ENCODE measurements at regions not wholly inside any gene's neighbourhood (a gene's known extent, or its start where the extent isn't known, plus 50 kb on each side); places are given as distances from the start of the nearest gene placed in this dataset.

DNA sequence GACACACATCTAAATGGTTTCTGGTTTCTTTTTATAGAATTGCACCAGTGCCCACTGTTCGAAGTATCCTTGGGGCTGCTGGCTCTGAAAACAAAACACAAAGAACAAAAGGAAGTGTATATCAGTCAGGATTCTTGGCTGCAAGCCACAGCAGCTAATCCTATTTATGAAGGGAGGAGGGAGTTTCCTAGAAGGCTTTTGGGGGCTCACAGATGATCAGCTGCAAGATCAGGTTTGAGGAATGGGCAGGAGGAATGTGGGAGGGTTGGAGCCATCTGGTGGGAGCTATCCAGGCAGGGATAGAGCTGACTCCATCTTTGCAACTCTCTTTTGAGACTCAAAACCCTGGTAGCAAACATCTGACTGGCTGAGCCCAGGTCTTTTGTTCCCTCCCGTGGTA lies 118.3 kb upstream of the EEF2KMT start (continued):
- TF ChIP-seq ZNF446 (CRISPR knock-in tag; IDR thresholded peaks at IDR 0.05), result no peak

DNA sequence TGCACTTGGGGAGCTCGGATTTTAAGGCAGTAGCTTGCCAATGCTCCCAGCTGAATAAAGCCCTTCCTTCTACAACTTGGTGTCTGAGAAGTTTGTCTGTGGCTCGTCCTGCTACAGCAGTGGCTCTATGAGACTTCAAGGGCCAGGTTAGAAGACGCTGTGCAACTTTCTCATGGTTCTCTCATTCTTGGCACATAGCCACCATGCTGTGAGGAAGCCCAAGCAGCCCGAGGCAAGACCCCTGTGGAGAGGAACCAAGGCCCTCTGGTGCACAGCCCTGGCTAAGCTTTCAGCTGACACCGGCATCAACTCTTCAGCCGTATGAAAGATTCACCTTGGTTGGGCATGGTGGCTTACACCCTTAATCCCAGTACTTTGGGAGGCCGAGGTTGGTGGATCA lies 116.9 kb upstream of the EEF2KMT start:
- intact Hi-C loops (cut with micrococcal nuclease; ENCODE audit: unreplicated experiment), result no loop called here
- Histone ChIP-seq H3K9me3 (ENCODE audit: low read length) (no peaks in the 10 kb centered on the region), H3K36me3 (replicated peaks in 1 of 2; ENCODE audit: control insufficient read depth in 1 of 2, insufficient read depth in 2 of 2, low read length in 2 of 2) (no peaks in the 10 kb centered on the region), H3K4me1 (ENCODE audit: insufficient read depth, low read length) (no peaks in the 10 kb centered on the region), H3K4me3 (replicated peaks in 1 of 3; ENCODE audit: insufficient read depth in 1 of 3, low read depth in 2 of 3, low read length in 3 of 3) (no peak overlapping the region), H3K79me2 (ENCODE audit: insufficient read depth, low read length) (no peaks in the 10 kb centered on the region), H3K27ac (ENCODE audit: extremely low read length, insufficient read depth, low read length) (no peak overlapping the region), H4K20me1 (ENCODE audit: insufficient read depth, low read length) (no peaks in the 10 kb centered on the region), H3K4me2 (ENCODE audit: low read depth, low read length) (no peak overlapping the region), H3K27me3 (ENCODE audit: control insufficient read depth in 1 of 2, insufficient read depth in 2 of 2, low read length in 2 of 2) (no peaks in the 10 kb centered on the region), H2AFZ (ENCODE audit: low read length) (no peak overlapping the region), H3K9ac (ENCODE audit: insufficient read depth, low read depth, low read length) (no peak overlapping the region)
- 43% methylated on average over 7 of the region's 7 CpGs for WGBS (ENCODE audit: low lambda C conversion rate)
- FAIRE-seq, result no peak
- no peak for ATAC-seq
- DNase-seq (ENCODE audit: low spot score), result no peak
- no TSS peak for BruUV-seq (replicated peaks)
- in situ Hi-C loops (cut with HindIII; ENCODE audit: extremely low pct_ligation_motif_present, low pct_unique_long_range_greater_than_20kb), result no loop called here
- CTCF ChIA-PET (ENCODE audit: low intra/inter-chr PET ratio, low total read pairs), result no interaction called here
- POLR2A ChIA-PET, result no interaction called here
- TF ChIP-seq SIX4 (CRISPR knock-in tag; IDR thresholded peaks at IDR 0.05), result no peak
- TF ChIP-seq SAP130 (CRISPR knock-in tag; IDR thresholded peaks at IDR 0.05; ENCODE audit: low read depth), result no peak
- TF ChIP-seq, protein P1, sequence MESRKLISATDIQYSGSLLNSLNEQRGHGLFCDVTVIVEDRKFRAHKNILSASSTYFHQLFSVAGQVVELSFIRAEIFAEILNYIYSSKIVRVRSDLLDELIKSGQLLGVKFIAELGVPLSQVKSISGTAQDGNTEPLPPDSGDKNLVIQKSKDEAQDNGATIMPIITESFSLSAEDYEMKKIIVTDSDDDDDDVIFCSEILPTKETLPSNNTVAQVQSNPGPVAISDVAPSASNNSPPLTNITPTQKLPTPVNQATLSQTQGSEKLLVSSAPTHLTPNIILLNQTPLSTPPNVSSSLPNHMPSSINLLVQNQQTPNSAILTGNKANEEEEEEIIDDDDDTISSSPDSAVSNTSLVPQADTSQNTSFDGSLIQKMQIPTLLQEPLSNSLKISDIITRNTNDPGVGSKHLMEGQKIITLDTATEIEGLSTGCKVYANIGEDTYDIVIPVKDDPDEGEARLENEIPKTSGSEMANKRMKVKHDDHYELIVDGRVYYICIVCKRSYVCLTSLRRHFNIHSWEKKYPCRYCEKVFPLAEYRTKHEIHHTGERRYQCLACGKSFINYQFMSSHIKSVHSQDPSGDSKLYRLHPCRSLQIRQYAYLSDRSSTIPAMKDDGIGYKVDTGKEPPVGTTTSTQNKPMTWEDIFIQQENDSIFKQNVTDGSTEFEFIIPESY (CRISPR knock-in tag; IDR thresholded peaks at IDR 0.05), result no peak
- TF ChIP-seq REXO4 (CRISPR knock-in tag; IDR thresholded peaks at IDR 0.05; ENCODE audit: borderline replicate concordance), result no peak
- TF ChIP-seq, protein P2, sequence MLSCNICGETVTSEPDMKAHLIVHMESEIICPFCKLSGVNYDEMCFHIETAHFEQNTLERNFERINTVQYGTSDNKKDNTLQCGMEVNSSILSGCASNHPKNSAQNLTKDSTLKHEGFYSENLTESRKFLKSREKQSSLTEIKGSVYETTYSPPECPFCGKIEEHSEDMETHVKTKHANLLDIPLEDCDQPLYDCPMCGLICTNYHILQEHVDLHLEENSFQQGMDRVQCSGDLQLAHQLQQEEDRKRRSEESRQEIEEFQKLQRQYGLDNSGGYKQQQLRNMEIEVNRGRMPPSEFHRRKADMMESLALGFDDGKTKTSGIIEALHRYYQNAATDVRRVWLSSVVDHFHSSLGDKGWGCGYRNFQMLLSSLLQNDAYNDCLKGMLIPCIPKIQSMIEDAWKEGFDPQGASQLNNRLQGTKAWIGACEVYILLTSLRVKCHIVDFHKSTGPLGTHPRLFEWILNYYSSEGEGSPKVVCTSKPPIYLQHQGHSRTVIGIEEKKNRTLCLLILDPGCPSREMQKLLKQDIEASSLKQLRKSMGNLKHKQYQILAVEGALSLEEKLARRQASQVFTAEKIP (CRISPR knock-in tag; IDR thresholded peaks at IDR 0.05; ENCODE audit: borderline replicate concordance), result 0 out of 2 replicates have a peak, but pooled peaks have one; percentile 80
- no peak for TF ChIP-seq MIER3 (CRISPR knock-in tag; IDR thresholded peaks at IDR 0.05; ENCODE audit: borderline replicate concordance)
- TF ChIP-seq ARNT (IDR thresholded peaks at IDR 0.05), result no peak
- no peak for TF ChIP-seq HNRNPL (IDR thresholded peaks at IDR 0.05; ENCODE audit: low read depth, low read length)
- TF ChIP-seq ZNF616 (CRISPR knock-in tag; IDR thresholded peaks at IDR 0.05; ENCODE audit: low read depth), result no peak
- no peak for TF ChIP-seq ZNF619 (CRISPR knock-in tag; IDR thresholded peaks at IDR 0.05)
- TF ChIP-seq ZNF331 (CRISPR knock-in tag; IDR thresholded peaks at IDR 0.05), result no peak
- TF ChIP-seq NFKBIZ (CRISPR knock-in tag; IDR thresholded peaks at IDR 0.05), result no peak
- TF ChIP-seq ZNF737 (CRISPR knock-in tag; IDR thresholded peaks at IDR 0.05; ENCODE audit: borderline replicate concordance), result 0 out of 2 replicates have a peak, but pooled peaks have one; percentile 53

Measured in HepG2 (cell line).